Astrocyte (in vitro differentiated cells and primary cell): ENCODE measurements at regions not wholly inside any gene's neighbourhood (a gene's known extent, or its start where the extent isn't known, plus 50 kb on each side); places are given as distances from the start of the nearest gene placed in this dataset.

Source experiments
- EZH2 ChIP-seq: IDR thresholded peaks from 2 replicates; pipeline ENCODE4 v1.6.1; 2012; ENCODE audit warnings: mild to moderate bottlenecking, low read length, inconsistent platforms; ENCODE audit not compliant: insufficient read depth
- TF ChIP-seq, protein P1 (sequence below): IDR thresholded peaks from 2 replicates; pipeline ENCODE4 v1.5.1; 2011; ENCODE audit warnings: low read depth, mild to moderate bottlenecking, inconsistent platforms, low read length, moderate library complexity; ENCODE audit not compliant: insufficient read depth

DNA sequence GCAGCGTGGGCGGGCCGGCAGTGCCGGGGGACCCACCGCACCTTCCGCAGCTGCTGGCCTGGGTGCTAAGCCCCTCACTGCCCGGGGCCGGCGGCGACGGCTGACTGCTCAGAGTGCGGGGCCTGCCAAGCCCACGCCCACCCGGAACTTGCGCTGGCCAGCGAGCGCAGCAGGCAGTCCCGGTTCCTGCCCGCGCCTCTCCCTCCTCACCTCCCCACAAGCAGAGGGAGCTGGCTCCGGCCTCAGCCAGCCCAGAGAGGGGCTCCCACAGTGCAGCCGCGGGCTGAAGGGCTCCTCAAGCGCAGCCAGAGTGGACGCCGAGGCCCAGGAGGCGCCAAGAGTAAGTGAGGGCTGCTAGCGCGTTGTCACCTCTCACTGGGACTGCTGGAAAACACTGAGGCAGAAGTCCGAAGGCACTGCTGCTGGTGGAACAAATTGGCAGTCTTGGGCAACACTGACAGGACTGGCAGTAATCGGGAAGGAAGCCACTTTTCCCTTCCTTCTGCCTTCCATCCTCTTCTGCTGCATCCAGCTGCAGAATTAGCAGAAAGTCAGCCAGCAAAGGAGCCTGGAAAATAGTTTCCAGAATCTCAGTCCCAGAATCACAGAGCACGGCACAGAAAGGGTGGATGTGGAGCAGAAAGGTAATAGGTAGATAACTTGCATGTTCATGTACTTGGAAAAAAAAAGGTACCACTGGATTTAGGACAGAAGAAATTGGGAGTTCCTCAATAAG lies 179.4 kb upstream of the FN1 start:
- TF ChIP-seq, protein P1, sequence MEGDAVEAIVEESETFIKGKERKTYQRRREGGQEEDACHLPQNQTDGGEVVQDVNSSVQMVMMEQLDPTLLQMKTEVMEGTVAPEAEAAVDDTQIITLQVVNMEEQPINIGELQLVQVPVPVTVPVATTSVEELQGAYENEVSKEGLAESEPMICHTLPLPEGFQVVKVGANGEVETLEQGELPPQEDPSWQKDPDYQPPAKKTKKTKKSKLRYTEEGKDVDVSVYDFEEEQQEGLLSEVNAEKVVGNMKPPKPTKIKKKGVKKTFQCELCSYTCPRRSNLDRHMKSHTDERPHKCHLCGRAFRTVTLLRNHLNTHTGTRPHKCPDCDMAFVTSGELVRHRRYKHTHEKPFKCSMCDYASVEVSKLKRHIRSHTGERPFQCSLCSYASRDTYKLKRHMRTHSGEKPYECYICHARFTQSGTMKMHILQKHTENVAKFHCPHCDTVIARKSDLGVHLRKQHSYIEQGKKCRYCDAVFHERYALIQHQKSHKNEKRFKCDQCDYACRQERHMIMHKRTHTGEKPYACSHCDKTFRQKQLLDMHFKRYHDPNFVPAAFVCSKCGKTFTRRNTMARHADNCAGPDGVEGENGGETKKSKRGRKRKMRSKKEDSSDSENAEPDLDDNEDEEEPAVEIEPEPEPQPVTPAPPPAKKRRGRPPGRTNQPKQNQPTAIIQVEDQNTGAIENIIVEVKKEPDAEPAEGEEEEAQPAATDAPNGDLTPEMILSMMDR, result no peak
- no peak for TF ChIP-seq EZH2
